Neuron (in vitro differentiated cells): ENCODE measurements at regions not wholly inside any gene's neighbourhood (a gene's known extent, or its start where the extent isn't known, plus 50 kb on each side); places are given as distances from the start of the nearest gene placed in this dataset.

Experiments
- H2AFZ ChIP-seq: one replicate; pipeline ENCODE4 v1.6.1; 2013; ENCODE audit warnings: low read depth, mild to moderate bottlenecking, inconsistent platforms, low read length, moderate library complexity
- H3K27me3 ChIP-seq: one replicate; pipeline ENCODE4 v1.6.1; 2013; ENCODE audit warnings: low read length; ENCODE audit not compliant: insufficient read depth
- H3K36me3 ChIP-seq: one replicate; pipeline ENCODE4 v1.6.1; 2013; ENCODE audit warnings: low read length; ENCODE audit not compliant: insufficient read depth
- H3K4me1 ChIP-seq: one replicate; pipeline ENCODE4 v1.6.1; 2013; ENCODE audit warnings: low read length; ENCODE audit not compliant: insufficient read depth
- H3K4me3 ChIP-seq: 2 replicates; pipeline ENCODE4 v1.5.1; 2013; ENCODE audit warnings: mild to moderate bottlenecking, low read length, moderate library complexity
- H3K9me3 ChIP-seq: one replicate; pipeline ENCODE4 v1.6.1; 2013; ENCODE audit warnings: low read length

DNA sequence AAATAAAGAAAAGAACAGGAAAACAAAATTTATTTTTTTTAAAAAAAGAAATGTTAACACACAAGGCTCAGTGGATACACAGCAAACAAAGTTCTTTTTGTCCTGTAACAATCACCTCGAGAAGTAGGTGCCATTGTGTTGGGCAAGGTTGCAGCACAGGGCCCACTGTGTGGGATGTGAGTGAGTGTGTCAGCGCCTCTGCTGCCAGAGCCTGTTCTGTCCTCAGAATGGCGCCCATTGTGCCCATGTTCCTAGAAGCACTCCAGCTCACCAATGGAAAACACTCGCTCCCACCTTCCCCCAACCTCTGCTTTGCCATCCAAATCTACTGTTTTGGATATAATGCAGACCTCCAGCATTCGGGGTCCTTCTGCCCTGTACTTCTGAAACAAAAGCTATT, 84.9 kb upstream of the CLDN18 start:
- no peaks in the 10 kb centered on the region for H3K4me1 ChIP-seq
- no peaks in the 10 kb centered on the region for H3K36me3 ChIP-seq
- H3K27me3 ChIP-seq = no peaks in the 10 kb centered on the region
- no peak overlapping the region for H3K4me3 ChIP-seq
- no peaks in the 10 kb centered on the region for H3K9me3 ChIP-seq
- H2AFZ ChIP-seq = no peak overlapping the region

DNA sequence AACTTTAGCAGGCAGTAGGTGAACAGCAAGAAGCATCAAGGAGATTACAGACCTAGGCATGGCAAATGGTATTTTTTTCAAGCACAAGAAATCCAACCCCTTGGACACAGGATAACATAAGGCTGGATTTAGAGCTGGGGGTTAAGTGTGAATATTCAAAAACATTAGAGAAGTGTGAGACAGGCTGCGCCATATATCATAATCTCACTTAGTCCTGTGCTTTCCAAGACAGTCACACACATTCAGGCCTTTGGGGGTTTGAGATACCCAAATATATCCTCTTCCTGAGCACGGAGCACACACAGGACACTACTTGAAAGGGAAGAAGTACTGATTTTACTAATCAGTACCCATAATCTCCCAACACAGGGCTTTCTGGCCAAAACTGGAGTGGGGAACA, 83.0 kb upstream of the CLDN18 start:
- no peak overlapping the region for H3K4me3 ChIP-seq
- no peaks in the 10 kb centered on the region for H3K9me3 ChIP-seq
- H2AFZ ChIP-seq = no peak overlapping the region
- H3K4me1 ChIP-seq = no peaks in the 10 kb centered on the region
- no peaks in the 10 kb centered on the region for H3K27me3 ChIP-seq
- no peaks in the 10 kb centered on the region for H3K36me3 ChIP-seq

DNA sequence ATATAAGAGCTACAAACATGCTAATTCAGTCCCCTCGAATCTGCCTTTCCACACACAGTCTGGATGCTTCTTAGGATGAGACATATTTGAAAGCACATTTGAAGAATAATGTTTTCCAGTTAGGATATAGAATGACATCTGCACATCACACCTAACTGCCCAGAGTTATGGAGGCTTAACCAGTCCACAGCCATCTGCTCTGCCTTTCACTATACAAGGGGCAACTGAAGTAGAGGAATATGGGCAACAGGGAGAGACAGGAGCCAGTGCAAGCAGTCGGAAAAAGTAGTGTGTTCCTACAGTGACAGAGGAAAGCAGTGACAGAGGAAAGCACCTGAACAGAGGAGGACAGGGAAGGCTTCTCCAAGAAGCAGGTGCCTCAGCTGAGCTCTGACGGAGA, 79.0 kb upstream of the CLDN18 start:
- no peaks in the 10 kb centered on the region for H3K36me3 ChIP-seq
- H3K4me1 ChIP-seq = no peaks in the 10 kb centered on the region
- H3K9me3 ChIP-seq = no peaks in the 10 kb centered on the region
- H2AFZ ChIP-seq = no peak overlapping the region
- H3K4me3 ChIP-seq = no peak overlapping the region
- no peaks in the 10 kb centered on the region for H3K27me3 ChIP-seq

DNA sequence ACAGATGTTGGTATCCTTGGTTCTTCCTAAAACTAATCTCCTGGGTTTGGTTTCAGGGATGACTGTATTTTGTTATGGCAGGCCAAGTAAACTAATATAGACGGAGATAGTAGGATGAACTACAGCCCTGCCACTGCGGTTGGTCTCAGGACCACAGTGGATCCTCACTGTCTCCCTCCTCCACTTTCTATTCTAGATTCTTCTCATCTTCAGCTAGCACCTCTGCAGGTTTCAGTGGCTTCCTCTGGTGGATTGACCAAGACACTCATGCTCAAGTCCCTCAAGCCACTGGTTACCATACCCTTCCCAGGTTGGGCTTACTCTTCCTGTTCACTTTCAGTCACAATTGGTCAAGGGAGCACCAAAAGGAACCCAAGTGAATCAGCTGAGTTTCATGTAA, 71.1 kb upstream of the CLDN18 start:
- Histone ChIP-seq H3K36me3 (no peaks in the 10 kb centered on the region), H3K4me1 (no peaks in the 10 kb centered on the region), H3K4me3 (no peak overlapping the region), H2AFZ (no peak overlapping the region), H3K9me3 (no peaks in the 10 kb centered on the region), H3K27me3 (no peaks in the 10 kb centered on the region)

DNA sequence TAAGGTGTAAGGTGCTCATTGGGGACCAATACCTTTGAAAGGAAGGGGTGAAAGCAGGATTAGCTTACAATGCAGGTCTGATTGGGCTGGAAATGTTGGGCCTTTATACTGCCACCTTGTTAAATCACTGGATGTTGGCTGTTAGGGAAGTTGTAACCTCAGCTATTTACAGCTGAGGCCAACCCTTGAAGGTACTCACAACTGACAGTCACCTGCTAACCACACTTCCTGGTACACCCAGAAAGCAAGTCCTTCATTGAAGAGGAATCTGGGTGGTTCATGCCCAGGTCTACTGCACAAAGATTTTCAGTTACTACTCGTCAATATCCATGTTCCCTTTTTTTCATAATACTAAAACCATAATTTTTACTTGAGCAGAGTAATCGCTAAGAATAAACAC, 65.4 kb upstream of the CLDN18 start:
- no peak overlapping the region for H3K4me3 ChIP-seq
- H2AFZ ChIP-seq = no peak overlapping the region
- H3K4me1 ChIP-seq = no peaks in the 10 kb centered on the region
- H3K36me3 ChIP-seq = no peaks in the 10 kb centered on the region
- no peaks in the 10 kb centered on the region for H3K9me3 ChIP-seq
- no peaks in the 10 kb centered on the region for H3K27me3 ChIP-seq

DNA sequence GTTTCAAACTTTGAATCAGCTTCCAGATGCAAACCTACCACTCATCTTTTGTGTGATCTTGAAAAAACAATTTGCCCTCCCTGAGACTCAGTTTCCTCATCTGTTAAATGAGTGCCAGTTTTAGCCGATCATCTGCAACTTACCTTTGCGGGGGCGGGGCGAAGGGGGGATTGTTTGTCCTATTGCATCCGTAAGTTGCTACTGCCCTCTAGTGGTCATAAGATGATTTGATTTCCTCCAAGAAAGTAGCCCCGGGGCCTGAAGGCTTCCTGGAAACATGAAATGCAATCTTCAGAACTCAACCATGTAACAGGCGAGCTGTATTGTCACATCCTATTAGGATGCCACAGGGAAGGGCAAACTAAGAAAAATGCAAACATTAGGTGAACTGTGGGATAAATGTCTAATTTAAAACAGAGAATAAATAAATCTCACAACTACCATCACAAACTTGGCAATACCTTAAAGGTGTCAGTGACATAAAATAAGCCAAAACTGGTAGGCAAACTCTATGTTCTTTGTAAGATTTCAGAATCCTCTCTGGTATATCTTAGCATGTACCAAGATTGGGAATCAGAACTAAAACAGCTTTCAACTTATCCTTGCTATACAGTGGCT, 63.5 kb upstream of the CLDN18 start:
- Histone ChIP-seq H3K4me3 (no peak overlapping the region), H3K9me3 (no peaks in the 10 kb centered on the region), H2AFZ (no peak overlapping the region), H3K4me1 (no peaks in the 10 kb centered on the region), H3K36me3 (no peaks in the 10 kb centered on the region), H3K27me3 (no peaks in the 10 kb centered on the region)

DNA sequence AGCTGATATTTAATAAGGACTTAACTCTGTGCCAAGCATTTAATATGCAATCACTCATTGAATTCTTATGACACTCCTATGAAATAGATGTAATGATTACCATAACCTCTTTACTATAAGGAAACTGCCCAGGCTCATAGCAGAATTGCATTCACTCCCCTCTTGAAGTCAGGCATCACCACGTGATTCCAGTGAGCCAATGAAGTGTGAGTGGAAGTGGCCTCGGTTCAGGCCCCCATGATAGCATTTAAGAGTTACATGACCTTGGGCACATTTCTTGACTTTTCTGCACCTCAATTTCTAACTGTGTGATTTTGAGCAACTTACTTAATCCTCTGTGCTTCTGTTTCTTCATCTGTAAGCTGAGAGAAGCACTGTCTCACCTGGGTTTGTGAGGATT, 62.8 kb upstream of the CLDN18 start:
- Histone ChIP-seq H3K36me3 (no peaks in the 10 kb centered on the region), H3K4me1 (no peaks in the 10 kb centered on the region), H3K4me3 (no peak overlapping the region), H3K9me3 (no peaks in the 10 kb centered on the region), H3K27me3 (no peaks in the 10 kb centered on the region), H2AFZ (no peak overlapping the region)

DNA sequence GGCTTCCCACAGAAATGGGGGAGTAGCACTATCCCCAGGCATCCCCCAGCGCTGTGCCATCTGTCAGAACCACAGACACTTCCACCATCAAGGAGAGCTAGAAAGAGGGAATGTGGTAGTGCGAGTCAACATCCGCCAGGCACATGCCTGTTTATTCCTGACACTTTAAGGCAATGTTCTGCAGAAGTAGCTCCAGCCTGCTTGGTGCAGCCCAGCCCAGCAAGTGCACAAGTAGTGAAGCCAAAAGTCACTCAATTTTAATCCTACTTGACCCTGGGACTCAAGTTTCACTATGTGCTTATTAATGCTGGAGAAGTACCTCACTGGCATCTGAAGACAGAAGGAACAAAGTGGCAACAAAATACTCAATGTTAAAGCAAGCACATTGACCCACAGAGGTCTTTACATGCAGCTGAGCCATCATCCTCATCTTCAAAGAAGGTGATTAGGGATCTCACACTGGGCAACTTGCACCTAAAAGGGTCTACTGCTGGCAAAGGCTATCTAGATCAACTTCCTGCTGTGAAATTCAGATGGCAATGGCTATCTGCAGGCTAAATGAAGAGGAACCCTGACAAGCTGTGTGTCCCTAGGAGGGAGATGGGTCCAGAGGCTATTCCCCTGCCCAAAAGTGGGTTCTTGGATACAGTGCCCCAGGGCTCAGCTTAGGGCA, 61.4 kb upstream of the CLDN18 start:
- Histone ChIP-seq H2AFZ (no peak overlapping the region), H3K4me3 (no peak overlapping the region), H3K9me3 (no peaks in the 10 kb centered on the region), H3K36me3 (no peaks in the 10 kb centered on the region), H3K27me3 (no peaks in the 10 kb centered on the region), H3K4me1 (no peaks in the 10 kb centered on the region)

DNA sequence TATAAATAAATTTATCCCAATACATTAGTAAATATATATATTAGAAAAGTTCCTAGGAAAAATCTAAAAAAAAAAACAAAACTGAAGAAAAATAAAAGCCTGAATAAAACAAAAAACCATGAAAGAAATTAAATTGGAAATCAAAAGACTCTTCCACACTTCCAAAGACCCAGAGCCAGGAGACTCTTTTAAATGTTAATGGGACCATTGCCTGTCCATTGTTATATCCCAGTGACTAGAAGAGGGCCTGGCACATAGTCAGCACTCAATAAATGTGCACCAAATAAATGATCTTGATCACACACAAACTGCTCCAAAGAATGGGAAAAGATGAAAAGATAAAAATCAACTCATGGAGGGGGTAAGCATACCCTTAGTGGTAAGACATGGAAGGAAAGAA, 51.3 kb upstream of the CLDN18 start:
- Histone ChIP-seq H3K4me3 (no peak overlapping the region), H2AFZ (no peak overlapping the region), H3K9me3 (no peaks in the 10 kb centered on the region), H3K4me1 (peaks cover 10% of the 10 kb centered on the region), H3K27me3 (no peaks in the 10 kb centered on the region), H3K36me3 (no peaks in the 10 kb centered on the region)
